Stimulated activated naive CD8-positive, alpha-beta T cell treated with anti-CD3 and anti-CD28 coated beads, Interleukin-15, Interleukin-2, amounts not matched to agents 100 U/mL and 50 U/mL, for 24 hours (primary cell): ENCODE measurements at regions not wholly inside any gene's neighbourhood (a gene's known extent, or its start where the extent isn't known, plus 50 kb on each side); places are given as distances from the start of the nearest gene placed in this dataset.

Experiments used
- ATAC-seq: fragments of 150-1000 bp; cut with Tn5 transposase; one replicate; pipeline ENCODE4 v1.10.0; 2021
- DNase-seq: peaks from one replicate; pipeline ENCODE4 v3.0.0; 2021

DNA sequence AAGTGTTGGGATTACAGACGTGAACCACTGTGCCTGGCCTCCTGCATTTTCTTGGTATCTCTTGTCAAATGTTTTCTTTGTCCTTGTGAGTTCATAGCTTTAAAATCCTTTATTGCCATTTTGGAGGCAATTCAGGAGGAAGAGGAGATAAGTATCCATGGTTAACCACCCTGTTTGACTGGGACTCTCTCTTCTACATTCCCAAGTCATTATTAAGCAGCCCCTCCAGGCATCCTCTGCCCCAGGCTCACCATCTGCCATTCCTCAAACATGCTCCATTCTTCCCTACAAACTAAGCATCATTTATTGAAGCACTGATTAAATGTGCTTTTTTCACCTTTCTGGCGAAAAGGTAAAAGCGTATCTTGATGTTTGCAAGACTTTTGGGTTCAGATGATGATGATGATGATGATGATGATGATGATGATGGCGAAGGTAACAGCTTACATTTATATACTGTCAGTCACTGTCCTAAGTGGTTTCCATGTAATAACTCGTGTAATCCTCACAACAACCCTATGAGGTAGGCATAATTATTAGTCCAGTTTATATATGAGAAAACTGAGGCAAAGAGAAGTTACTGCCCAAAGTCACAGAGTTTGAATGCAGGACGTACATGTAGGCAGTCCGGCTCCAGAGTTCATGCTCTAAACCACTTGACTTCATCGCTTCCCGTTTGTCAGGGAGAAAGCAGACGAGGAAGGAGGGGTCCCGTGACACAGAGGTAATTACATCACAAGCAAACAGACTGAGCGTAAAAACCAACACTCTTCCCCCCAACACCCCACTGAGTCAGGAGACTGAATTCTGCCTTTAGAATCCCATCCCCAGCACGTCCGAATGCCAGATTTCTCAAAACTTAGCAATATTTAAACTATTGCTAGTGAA lies 69.7 kb upstream of the ACKR3 start:
- no peak for DNase-seq
- ATAC-seq = no peak

DNA sequence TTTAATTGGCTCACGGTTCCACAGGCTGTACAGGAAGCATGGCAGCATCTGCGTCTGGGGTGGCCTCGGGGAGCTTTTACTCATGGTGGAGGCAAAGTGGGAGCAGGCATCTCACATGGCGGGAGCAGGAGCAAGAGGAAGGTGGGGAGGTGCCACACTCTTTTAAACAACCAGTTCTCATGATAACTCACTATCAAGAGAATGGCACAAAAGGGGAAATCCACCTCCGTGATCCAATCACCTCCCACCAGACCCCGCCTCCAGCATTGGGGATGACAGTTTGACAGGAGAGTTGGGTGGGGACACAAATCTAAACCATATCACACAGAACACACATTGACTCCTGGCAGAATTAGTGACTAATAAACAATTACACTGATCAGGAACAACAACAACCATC lies 68.6 kb upstream of the ACKR3 start:
- no peak for ATAC-seq
- DNase-seq = no peak

DNA sequence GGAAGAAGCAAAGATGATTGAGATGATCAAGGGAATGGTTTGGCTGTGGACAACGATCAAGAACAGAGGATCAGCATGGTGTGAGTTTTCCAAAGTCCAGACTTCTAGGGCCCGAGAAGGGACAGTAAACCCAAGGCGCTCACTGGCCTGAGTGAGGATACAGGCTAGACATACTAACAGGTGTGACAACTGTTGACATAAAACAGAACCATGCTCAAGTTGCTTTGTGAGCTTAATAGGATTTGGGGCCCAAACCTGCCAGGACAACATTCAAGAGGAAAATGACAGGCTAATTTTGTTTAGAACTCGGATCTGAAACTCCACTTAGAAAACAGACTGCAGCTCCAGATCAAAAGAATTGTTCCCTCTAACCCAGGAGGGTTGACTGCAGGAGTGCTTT lies 68.1 kb upstream of the ACKR3 start:
- DNase-seq = no peak
- ATAC-seq = no peak

GRCh38 chr2:236503100-236503499 lies 66.5 kb upstream of the ACKR3 start:
- no peak for ATAC-seq
- DNase-seq = no peak

DNA sequence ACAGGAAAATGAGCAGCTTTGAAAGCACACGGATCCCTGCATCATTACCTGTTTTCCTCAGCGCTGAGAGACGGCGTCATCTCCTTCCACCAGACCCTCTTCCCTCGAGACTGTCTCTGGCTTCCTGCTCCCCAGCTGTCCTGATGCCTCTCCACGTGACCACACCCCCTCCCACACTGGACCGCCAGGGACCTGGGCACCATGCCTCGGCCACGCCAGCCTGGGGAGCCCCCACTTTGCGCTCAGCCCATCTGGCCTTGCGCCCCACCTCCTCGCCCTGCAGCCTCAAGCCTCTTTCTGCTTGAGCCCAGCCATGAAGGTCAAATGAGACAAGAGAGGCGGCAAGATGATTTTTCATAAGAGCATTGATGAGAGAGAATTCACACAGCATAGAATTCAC lies 66.0 kb upstream of the ACKR3 start:
- ATAC-seq = no peak
- no peak for DNase-seq

DNA sequence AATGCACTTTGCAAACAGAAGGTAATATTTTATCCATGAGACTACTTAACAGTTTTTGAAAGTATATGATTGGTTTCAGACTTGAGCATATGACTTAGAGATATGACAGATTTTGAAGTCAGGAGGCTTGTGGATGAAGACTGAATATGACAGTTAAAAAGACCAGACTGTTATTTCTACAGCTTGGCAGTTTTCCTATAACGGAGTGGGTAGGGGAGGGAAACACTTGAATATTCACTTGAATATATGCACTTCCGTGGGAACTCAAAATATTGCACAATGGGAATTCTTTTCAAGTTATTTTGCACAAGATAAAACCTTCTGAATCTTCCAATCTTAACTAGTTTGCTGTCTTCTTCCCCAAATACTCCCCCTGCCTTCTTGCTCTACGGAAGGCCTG lies 64.6 kb upstream of the ACKR3 start:
- ATAC-seq = no peak
- no peak for DNase-seq

GRCh38 chr2:236505648-236506047 lies 64.0 kb upstream of the ACKR3 start:
- no peak for ATAC-seq
- no peak for DNase-seq

- DNase-seq (peak; percentile 71), ATAC-seq (peak; percentile 69)
These were observed 62.1 kb upstream of the ACKR3 start for GRCh38 chr2:236507393-236508085.

DNA sequence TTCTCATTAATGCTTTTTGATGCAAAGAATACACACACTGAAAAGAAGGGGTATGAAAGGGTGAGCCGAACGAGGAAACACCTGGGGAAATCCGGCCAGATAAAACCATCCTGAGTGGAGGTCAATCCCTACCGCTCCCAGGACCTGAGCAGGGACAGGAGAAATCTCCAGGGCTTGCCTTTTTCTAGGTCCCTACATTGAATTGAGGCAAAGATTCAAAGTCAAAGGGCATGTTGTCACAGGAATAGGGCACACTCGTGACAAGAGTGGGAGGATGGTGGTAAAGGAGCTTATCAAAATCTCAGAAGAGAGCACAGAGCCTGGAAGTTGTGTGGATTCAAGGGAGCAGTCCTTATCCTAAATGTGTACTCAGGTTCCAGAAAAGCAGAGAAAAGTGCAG lies 61.2 kb upstream of the ACKR3 start:
- DNase-seq (no peak), ATAC-seq (no peak)

GRCh38 chr2:236510034-236510433 lies 59.6 kb upstream of the ACKR3 start:
- ATAC-seq (no peak), DNase-seq (no peak)

DNA sequence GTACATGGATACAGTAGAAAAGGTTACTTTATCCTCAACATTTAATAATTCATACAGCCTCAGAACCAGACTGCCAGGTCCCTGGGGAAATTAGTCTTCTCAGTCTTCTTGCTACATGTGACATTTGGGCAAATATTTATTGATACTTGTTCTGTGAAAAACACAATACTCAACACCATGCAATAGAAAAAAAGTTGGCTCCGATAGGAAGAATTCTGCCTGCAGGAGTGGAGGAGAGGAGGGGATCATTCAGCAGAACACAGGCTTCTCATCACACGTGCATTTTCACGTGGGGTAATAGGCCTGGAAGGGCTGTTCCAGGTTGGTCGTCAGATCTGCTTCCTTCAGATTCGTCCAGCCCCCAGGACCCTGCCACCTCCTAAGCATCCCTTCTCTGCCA lies 58.4 kb upstream of the ACKR3 start:
- DNase-seq = no peak
- no peak for ATAC-seq

- ATAC-seq (no peak), DNase-seq (no peak)
These were observed 57.4 kb upstream of the ACKR3 start for GRCh38 chr2:236512267-236512666.

- DNase-seq (peak; percentile 69), ATAC-seq (peak; percentile 97)
These were observed 56.7 kb upstream of the ACKR3 start for GRCh38 chr2:236512902-236513435.

GRCh38 chr2:236513956-236514355 lies 55.7 kb upstream of the ACKR3 start:
- ATAC-seq (no peak), DNase-seq (no peak)

DNA sequence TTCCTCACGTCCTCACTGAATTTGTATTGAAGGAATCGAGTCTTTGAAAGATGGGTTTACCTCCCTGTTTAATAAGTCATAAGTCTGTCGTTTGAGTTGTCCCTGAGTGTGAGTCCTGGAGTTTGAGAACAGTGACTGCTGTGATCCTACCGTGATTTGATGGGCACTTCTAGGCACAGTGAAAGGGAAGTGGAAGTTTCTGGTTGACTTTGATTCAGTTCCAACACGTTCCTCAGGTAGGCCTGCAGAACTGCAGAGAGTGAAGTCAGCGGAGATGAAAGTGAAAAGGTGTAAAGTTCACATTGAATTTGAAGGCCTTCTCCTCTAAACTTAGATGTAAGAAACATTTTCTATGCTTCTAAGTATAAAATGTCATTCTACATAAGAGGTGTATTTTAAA lies 52.9 kb upstream of the ACKR3 start:
- DNase-seq = no peak
- ATAC-seq = no peak

DNA sequence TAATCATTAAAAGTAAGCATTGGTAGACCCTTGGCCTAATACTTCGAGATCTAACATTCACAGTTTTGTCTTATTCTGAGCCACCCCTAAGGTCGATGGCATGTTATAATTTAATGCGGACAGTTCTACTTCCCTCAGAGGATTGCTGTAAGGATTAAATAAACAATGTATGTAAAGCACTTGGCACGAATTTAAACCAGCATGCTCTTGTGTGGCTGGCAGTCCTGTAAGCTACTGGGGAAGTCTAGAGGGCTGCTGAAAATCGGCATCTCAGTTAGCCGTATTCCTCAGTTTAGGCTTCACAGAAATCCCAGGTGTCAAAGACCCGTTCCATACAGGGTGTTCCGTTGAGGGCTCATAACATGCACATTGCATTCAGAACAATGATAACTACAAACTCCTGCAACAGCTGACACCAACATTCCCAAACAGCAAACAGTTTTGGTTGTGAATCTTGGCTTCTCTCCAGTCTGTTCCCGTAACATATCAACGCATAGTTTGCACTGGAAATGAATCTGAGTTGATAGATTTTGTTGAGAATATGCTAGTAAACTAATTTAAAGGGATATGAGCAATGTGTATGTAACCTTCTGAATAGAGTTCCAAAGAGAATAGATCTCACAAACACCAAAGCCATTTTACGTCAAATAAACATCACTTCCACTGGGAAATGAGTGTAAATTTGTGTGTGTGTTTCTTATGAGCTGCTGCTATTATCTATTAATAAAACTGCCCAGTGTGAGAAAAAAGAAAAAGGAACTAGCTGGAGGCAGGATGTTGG lies 52.2 kb upstream of the ACKR3 start:
- ATAC-seq (no peak), DNase-seq (no peak)
